Right ventricle myocardium superior (tissue), 1 donor: ENCODE measurements at regions not wholly inside any gene's neighbourhood (a gene's known extent, or its start where the extent isn't known, plus 50 kb on each side); places are given as distances from the start of the nearest gene placed in this dataset.

Source experiments
- ATAC-seq: fragments of 200-7000 bp; cut with Tn5 transposase; one replicate; pipeline ENCODE4 v1.9.1; 2020; ENCODE audit warnings: mild to moderate bottlenecking; ENCODE audit not compliant: poor library complexity
- DNase-seq: peaks from one replicate; pipeline ENCODE4 v3.0.0-alpha.2; 2020
- intact Hi-C: fragments of 100-400 bp; cut with DNase I; formaldehyde crosslinking; loops from one replicate; pipeline ENCODE4 v1.11.2; 2022
- donor health status: DM: no; HTN: yes; CAD: no; lungs with severe emphysema.

DNA sequence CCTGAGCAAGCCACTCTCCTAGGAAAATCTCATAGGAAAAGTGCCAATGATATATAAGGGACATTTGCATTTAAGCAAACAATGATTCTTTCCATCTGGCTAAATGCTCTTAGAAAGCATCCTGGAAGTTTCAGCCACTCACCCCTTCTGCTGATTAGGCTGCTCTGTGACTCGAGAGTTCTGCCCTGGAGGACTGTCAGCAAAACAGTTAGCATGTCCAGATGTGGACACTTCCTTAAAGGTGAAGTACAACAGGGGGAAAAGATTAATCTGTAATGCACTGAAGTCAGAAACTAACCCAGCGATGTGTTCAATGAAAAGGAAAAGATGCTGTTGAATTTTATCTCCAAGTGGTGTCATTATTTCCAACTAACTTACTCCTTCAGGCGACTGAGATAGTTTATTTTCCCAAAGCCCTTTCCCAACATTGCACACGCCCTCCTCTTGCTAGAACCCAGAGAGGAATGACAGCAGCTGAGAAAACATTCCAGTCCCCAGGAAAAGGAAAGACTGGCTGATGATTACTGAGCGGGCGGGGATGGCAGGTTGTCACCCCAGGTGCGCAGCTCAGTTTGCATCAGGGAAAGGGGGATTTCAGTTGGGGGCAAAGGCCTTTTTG, 214.0 kb downstream of the SS18 start:
- no peak for ATAC-seq
- intact Hi-C loops, result no loop called here
- DNase-seq, result no peak

DNA sequence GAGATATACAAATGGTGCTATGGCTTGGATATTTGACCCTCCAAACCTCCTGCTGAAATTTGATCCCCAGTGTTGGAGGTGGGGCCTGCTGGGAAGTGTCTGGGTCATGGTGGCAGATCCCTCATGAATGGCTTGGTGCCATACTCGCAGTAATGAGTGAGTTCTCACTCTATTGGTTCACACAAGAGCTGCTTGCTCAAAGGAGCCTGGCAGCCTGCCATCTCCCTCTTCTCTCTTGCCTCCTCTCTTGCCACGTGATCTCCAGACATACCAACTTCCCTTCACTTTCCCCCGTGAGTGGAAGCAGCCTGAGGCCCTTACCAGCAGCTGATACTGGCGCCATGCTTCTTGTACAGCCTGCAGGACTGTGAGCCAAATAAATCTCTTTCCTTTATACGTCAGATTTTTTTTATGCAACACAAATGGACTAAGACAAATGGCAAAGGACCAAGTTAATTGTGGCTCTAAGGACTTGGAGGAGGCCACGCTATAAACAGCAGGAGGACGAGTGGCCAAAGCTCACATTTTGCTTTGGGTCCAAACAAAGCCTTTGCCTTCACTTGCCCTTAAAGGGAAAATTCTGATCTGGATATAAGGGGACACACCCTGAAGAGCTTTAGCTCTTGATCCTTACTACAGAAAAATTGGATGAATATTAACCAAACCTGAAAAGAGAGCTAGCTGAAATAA, 214.7 kb downstream of the SS18 start:
- peak; percentile 45 for DNase-seq
- intact Hi-C loops, result no loop called here
- ATAC-seq, result no peak

DNA sequence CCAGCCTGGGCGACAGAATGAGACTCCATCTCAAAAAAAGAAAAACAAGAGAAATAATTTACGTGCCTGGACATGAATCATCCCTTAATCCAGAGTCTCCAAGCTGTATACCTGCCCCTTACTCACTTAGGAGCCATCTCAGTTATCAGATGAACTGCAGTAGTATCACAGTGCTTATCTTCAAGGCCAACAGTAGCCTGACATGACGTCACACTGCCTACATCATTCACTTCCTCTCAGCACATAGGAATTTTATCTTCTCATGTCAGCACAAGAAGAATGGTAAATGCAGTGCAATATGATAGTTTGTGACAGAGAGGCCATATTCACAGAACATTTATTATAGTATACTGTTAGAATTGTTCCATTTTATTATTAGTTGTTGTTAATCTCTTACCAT, 216.6 kb downstream of the SS18 start:
- ATAC-seq, result no peak
- intact Hi-C loops, result no loop called here
- no peak for DNase-seq

DNA sequence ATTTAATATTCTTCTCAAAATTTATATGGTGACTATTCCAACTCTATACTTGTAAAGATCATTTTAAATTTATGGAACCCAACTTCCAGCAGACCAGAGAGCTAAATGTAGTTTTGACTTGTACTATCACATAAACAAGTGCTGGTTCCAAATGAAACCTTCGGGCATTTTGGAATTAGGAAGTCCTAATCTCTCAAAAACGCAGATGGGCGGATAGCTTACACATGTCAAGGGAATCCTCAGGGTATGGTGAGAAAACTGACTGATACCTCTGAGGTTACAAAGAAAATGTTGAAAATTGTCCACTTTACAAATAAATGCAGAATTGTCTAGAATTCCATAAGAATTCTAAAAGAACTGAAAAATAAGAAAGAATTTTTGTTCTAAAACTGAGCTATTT, 224.1 kb downstream of the SS18 start:
- intact Hi-C loops, result no loop called here
- no peak for DNase-seq
- no peak for ATAC-seq

DNA sequence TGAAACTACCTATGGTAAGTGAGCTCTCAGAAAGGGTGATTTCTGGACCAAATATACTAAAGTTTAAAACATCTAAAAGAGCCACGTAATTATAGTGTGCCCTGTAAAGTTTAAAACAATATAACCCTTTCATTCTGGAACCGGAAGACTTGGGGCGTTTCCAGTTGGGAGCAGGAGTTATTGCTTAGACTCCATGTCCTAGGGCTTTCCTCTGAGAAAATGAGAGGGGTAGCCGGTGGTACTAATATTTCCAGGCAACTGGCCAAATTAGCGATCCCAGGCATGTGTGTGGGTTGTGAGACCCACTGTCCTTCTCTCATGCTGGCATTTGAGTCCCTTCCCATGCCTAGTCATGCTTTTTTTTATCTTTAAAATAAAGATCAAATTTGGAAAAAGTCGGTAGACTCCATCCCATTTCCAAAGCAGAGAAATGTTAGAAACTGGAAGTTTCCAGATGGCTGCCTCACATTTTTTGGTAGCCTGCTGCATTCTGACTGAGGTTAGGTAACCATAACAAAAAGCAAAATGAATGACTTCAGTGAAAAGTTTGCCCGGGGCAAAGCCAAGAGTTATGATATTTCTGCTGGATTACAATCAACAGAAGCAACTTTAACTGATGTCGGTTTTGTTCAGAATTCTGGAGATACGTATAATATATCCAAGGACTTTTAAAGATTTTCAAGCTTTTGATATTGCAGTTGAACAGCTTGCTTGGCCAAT, 227.4 kb downstream of the SS18 start:
- no peak for ATAC-seq
- intact Hi-C loops, result no loop called here
- no peak for DNase-seq

DNA sequence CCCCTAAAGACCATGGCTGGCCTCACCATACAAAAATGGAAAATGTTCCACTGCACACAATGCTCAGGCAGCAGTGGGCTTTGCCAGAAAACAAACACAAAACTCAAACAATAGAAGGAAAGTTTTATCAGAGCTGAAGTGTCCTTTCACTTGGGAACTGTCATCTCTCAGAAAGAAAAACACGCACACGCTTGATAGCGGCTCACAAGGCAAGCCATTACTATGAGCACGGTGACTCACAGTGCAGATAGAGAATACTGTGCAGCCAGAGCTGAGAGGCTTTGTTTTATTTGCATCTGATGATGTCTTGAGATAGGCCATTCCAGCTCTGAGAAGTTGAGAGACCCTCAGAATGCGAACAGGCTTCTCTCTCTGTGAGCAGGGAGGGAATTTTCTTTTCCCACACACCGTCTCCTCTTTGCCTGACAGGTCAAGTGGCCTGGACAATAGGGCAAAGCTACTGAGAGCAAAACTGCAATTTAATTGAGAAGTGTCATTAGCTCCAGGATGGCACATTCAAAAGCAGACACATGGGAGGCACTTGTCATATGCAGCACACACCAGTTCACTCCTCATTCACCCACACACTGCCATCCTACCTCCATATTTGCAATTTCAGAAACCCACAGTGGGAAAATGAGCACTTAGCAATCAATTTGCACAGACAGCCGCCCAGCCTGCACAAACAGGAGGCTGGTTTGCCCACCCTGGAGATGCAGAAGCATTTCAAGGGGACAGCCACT, 236.6 kb downstream of the SS18 start:
- DNase-seq (no peak), ATAC-seq (no peak)
- intact Hi-C loops, result no loop called here

DNA sequence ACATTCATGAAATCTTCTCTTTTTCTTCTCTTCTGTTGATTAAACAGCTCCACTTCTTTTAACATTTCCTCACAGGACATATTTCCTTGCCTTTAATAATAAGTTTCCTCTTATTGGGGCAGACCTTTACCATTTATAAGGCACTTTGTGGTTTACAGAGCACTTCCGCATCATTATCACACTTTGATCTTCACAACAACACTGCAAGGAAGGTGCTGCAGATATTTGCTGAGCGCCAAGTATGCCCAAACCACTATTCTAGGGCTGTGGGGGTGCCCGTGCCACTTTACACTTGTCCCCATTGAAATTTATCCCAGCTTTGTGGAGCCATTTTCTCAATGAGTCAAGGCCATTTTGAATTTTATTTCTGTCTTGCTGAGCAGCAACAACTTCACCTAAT, 246.6 kb downstream of the SS18 start:
- ATAC-seq, result no peak
- intact Hi-C loops, result no loop called here

DNA sequence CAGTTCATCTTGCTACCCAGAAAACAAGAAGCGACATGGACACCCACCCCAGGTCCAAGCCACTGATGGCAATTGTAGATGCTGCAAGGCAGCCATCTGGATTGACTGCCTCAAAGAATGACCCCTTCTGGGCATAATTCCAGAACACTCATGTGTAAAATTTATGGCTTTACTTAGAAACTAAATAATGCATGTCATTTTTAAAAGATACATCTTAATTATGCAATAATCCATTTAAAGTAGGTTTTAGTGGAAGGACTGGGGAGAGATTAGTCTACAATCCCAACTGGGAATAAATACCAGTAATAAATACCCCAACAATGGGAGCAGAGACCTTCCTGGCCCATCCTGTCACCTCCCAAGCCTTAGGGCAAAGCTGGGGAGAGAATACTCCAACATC, 247.7 kb downstream of the SS18 start:
- ATAC-seq (no peak), DNase-seq (no peak)
- intact Hi-C loops, result no loop called here

More for the DNA sequence above, 246.6 kb downstream of the SS18 start:
- DNase-seq, result no peak

DNA sequence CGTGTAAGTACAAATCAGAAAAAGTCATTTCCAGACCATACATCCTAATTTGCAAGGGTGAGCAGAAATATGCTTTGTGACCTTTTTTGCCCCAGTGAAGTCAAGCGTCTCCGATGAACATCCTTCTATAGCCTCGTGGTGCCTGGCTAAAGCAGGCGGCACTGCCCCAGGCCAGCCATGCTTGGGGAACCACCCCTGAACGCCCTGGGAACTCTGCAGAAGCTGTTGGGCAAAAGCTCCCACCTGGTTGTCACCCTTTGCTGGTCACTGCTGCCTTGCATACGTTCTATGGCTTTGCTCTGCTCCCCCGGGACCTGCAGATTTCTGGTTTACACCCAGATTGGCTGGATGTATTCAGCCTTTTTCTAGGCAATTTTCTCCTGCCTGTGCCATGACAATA, 256.4 kb downstream of the SS18 start:
- no peak for DNase-seq
- intact Hi-C loops, result loop anchor here (5.0 kb wide), 1 partner anchor 957 kb away; no protein-coding TSS in a partner anchor
- no peak for ATAC-seq

DNA sequence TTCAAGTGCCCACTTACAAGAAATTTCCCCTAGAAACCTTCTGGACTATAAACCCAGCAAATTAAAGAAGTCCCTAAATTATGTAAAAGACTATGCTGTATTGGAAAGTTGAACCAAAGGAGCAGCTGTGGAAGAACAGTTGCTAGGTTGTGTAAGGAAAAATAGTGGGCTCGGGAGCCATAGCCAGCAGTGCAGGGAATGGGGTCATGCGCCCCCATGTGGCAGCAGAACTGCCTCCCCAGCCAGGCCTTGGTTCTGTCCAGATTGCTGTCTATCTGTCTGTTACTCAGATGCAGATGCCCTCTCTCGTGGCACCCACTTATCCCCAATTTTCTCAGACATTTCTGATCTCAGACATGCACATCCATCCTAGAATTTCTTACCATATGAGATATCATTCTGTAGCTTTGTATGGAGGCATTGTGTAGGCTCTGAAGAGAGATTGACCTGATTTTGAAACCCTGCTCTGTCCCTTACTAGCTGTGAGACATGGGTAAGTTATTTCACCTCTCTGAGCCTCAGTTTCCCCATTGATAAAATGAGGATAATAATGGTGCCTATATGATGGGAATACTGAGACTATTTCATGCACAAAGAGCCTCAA, 258.3 kb downstream of the SS18 start:
- peak; percentile 79 for DNase-seq
- intact Hi-C loops, result loop anchor here (5.0 kb wide), 1 partner anchor 955 kb away; no protein-coding TSS in a partner anchor
- ATAC-seq, result peak; percentile 92

DNA sequence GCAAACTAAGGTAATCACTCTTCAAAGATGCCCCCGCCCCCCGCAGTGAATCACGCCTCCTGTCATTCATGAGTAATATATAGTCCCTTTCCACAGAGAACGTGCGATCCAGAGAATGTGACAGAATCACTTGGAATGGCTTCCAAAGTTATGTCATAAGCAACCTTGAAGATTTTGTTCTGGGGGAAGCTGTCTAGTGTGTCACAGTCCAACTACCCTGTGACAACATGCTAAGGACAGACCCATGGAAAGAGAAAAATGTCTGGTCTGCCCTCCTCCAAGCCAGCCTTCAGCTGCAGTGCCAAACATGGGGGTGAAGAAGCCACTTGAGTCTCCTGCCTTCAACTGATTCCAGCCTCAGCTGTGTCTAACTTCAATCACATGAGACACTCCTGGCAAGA, 259.1 kb downstream of the SS18 start:
- ATAC-seq, result peak; percentile 51
- DNase-seq, result no peak

DNA sequence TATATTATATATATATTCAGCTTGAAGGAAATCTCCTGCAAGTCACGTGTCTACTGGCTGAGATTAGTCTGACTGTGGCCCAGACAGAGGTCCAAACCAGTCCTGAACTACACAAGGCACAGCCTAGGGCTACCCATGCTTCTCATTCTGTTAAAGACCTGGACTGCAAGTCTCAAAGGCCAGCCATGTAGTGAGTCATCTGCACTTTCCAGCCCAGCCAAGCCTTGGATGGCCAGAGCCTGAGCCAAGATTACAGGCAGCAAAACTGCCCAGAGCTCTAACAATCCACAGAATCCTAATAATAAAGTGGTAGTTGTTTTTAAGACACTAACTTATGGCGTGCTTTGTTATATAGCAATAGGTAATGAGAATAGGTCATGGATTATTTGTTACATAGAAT, 259.6 kb downstream of the SS18 start:
- ATAC-seq (peak; percentile 90), DNase-seq (peak; percentile 58)
- intact Hi-C loops, result loop anchor here (5.0 kb wide), 1 partner anchor 953 kb away; no protein-coding TSS in a partner anchor

More for the DNA sequence above, 259.1 kb downstream of the SS18 start:
- intact Hi-C loops, result loop anchor here (5.0 kb wide), 1 partner anchor 954 kb away; no protein-coding TSS in a partner anchor

DNA sequence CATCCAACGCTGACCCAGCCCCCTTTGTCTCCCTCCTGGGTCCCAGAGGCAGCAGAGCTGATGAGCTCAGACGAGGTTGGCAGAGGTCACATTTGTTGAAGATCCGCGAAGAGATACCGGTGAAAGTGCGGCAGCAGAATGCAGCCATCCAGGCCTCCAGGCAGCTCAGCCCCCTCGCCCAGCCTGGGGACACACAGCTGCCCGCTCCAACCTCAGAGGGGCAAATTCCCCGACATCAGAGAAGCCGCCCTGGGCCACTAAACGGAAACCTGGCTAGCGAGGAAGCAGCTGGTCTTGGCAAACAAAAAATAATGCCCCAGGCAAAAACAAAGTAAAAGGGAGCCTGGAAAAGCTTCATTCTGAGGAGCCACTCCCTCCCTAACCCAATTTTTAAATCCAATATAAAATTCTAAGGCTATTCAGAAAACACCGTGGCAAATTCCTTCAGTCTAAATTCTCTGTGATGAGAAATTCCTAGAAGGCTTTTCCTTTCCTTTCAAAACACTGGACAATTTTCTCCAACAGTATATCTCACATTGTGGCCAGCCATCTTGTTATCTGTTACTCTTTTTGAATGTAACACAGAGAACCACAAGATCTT, 262.4 kb downstream of the SS18 start:
- ATAC-seq (no peak), DNase-seq (no peak)
- intact Hi-C loops, result no loop called here

DNA sequence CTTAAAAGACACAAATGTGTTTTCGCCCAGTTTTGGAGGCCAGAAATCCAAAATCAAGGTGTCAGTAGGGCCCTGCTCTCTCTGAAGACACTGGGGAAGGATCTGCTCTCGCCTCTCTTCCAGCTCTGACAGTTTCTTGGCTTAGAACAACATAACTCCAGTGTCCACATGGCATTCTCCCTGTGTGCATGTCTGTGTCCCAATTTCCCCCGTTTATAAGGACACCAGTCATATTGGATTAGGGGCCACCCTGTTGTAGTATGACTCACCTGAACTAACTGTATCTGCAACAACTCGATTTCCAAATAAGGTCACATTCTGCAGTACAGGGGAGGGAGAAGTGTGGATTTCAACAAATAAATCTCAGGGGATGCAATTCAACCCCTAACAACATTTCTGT, 263.2 kb downstream of the SS18 start:
- DNase-seq (no peak), ATAC-seq (no peak)
- intact Hi-C loops, result no loop called here

DNA sequence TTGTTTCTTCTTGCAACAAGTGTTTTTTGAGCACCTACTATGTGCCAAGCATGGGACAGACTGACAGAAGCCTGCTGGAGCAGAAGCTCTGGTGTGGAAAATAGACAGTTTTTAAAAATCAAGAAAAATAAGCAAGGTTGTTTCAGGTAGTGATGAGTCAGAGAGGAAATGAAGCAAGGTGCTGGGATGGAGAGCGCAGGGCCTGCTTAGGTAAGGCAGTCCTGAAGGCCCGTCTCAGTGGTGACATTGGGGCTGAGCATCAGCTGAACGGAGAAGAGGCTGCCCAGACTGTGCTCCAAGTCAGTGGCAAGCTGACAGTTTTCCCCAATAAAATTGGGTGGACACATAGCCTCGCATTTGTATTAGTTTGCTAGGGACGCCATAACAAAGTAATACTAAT, 263.6 kb downstream of the SS18 start:
- intact Hi-C loops, result no loop called here
- ATAC-seq, result no peak

DNA sequence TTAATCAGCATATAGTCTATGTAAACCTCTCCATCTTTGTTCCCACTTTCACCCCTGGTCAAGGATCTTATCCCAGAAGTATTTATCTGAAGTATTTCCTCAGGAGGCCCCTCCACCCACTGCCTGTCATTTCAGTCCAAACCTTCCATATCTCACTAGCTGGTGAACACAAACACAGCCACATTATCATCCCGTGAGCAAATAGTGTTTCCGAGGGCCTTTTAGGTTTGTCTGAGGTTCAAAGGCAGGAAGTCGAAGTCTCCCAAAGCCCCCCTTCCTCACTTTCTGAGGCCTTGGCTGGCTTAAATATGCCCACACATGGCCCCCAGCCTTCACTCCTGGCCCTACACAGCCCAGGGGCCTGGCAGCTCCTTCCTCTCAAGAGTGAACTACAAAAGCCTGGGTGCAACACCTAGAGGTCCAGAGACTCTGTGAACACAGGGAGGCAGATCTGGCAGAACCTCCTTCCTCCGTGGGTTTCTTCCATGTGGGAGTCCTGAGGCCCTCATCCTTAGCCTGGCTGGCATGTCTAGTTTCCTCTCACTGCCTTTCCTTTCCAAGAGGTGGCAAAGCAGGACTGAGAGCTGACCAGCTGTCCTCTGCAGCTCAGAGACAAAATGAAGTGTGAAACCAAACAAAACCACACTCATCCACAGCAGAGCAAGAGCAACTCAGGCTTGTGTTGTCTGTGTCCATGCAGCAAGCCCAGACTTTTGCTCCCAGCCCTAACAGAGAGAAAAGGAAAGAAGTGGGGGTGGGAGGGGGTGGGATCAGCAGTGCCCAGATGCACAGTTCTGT, 264.2 kb downstream of the SS18 start:
- intact Hi-C loops, result no loop called here
- ATAC-seq, result no peak
- DNase-seq, result no peak

More for the DNA sequence above, 263.6 kb downstream of the SS18 start:
- no peak for DNase-seq

DNA sequence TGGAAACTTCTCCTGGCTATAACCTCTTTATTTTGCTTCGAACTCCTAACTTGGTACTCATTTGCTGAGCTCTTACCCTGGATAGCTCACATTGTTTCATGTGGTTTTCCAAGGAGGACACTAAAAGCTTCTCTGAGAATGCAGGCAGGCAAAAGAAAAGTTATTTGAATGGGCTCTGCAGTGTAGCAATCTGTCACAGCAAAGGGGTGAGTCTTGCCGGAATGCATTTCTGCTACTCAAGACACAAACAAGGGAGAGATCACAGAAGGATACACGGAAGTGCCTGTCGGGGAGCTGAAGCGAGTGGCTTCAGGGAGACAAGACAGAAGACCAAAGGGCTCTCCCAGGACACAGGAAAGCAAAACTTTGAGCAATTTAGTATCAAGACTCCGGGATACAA, 265.4 kb downstream of the SS18 start:
- intact Hi-C loops, result no loop called here
- DNase-seq (no peak), ATAC-seq (no peak)
